HG03460 (cell line): ENCODE measurements at regions not wholly inside any gene's neighbourhood (a gene's known extent, or its start where the extent isn't known, plus 50 kb on each side); places are given as distances from the start of the nearest gene placed in this dataset.
"Not testable (repeated sequence)": the region's sequence is repeated elsewhere in the genome, so short reads cannot be mapped to it uniquely, and the experiment has no call there.

Experiments
- ATAC-seq: cut with Tn5 transposase; IDR thresholded peaks from one replicate; pipeline ENCODE4 v1.9.1; 2021; ENCODE audit not compliant: unreplicated experiment

DNA sequence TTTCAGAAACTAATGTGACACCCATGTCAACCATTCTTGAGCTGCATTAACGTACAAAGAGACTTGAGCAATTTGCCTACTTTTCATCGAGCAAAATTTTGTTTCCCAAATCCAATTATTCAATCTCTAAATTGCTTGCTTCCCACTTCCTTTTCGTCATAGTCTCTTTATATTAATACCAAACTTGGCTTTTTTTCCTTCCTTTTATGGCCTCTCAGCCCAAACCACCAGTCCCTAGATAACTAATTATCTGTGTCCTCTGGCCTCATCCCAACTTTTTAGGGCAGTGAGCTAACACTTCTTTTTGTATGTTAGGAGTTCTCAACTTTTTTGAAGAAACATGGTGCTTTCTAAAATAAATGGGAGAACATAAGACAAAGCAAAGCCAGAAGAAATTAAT, 155.5 kb upstream of the S1PR3 start:
- no peak for ATAC-seq

- ATAC-seq = no peak
Observed at GRCh38 chr9:88837731-88838130, 153.5 kb upstream of the S1PR3 start.

GRCh38 chr9:88849878-88850277, 141.4 kb upstream of the S1PR3 start:
- not testable (repeated sequence) for ATAC-seq

GRCh38 chr9:88852794-88853193, 138.5 kb upstream of the S1PR3 start:
- ATAC-seq = no peak

DNA sequence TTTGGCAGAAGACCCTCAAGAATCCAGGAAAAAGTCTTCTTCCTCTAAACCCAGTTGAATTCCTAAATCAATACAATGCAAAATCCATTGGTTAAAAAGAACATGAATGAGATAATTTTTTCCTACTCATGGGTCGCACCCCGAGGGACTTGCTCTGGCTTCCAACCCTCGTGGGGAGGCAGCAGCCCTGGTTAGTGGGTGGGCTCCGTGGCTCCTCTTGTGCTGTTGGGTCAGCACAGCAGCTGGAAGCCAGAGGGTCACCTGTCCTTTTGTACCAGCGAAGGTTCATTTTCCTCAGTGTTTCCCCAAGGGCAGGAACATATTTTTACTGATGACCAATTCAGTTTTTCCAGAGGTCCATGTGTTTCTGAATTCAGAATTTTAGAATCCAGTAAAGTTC, 120.6 kb upstream of the S1PR3 start:
- no peak for ATAC-seq

GRCh38 chr9:88871669-88872068, 119.6 kb upstream of the S1PR3 start:
- no peak for ATAC-seq

GRCh38 chr9:88872192-88872946, 118.9 kb upstream of the S1PR3 start:
- ATAC-seq = no peak

GRCh38 chr9:88873635-88874034, 117.6 kb upstream of the S1PR3 start:
- ATAC-seq = no peak

DNA sequence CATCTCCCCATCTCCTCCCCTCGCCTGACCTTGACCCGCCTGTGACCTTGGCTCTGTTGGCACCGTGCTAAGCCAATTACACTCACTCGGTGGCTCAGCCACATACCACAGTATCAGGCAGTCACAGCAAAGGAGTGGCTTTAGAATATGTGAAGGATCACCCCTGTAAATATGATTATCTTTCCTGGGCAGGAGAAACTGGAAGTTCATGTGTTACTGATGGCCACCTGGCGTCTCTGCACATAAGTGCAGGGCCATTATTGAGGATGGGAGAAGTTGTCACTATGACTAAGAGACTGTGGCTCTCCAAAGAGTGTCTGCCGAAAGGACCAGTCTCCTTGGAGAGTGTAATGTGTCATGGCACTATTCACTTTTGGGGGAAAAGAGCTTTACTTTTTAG, 116.9 kb upstream of the S1PR3 start:
- no peak for ATAC-seq

DNA sequence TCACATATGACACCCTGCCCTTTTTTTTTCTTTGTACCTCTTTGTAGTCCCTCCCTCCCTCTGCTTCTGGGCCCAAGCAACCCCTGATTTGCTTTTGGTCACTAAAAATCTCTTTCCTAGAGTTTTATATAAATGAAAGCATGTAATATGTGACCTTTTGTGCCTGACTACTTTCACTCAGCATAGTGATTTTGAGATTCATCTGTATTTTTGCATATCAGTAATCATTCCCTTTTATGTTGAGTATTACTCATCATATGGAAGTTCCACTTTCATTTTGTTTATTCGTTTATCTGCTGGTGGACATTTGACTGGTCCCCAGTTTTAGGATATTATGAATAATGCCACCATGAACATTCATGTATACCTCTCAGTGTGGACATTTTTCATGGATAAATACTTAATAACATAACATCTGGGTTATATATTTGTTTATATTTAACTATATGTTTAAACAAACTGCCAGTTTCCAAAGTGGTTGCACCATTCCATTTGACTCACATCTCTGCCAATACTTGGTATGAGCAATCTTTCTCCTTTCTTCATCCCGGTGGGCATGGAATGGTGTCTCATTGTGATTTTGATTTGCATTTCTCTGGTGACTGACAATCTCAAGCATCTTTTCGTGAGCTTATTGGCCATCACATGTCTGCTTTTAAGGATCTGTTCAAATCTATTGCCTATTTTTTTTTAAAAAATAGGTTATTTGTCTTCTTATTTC, 115.7 kb upstream of the S1PR3 start:
- ATAC-seq = no peak

DNA sequence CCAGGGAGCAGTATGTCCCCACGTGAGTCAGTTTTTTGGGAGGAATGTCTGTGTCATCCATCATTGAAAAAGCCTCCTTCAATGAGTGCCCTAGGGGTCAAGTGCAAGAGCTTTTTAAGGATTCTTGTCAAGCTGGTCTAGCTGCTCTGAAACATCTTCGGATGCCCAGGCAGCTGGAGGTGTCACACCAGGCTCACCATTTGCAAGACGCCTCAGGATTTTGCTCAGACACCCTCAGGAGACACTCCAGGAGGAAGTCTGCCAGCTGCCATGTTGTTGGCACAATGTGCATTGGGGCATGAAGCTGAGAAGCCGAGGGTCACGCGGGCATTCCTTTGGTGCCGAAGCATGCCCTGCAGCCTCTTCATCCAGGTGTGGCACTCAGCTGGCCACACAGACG, 111.1 kb upstream of the S1PR3 start:
- no peak for ATAC-seq

DNA sequence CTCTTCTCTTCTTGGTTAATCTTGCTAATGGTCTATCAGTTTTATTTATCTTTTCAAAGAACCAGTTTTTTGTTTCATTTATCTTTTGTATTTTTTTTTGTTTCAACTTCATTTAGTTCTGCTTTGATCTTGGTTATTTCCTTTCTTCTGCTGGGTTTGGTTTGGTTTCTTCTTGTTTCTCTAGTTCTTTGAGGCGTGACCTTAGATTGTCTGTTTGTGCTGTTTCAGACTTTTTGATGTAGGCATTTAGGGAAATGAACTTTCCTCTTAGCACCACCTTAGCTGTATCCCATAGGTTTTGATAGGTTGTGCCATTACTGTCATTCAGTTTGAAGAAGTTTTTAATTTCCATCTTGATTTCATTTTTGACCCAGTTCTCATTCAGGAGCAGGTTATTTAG, 107.0 kb upstream of the S1PR3 start:
- not testable (repeated sequence) for ATAC-seq

GRCh38 chr9:88886762-88887161, 104.5 kb upstream of the S1PR3 start:
- ATAC-seq = not testable (repeated sequence)

DNA sequence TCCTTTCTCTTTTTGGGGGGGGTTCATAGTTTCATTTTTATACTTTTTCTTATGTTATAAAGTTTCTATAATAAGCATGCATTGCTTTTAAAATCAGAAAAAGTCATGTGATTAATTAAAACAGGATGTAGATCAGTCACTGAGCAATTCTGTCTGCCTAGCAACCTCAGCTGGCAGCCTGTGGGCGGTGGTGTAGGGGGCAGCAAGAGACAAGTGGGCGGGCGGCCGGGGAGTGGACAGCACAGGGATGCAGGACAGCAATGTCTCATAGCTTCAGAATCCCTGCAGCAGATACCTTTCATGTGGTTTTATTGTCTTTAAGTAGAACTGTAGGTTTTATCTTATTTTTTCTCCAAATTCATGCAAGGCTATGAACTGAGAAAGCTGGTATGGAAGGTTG, 101.9 kb upstream of the S1PR3 start:
- ATAC-seq = no peak

- no peak for ATAC-seq
Observed at GRCh38 chr9:88890546-88890945, 100.7 kb upstream of the S1PR3 start.

- no peak for ATAC-seq
Observed at GRCh38 chr9:88891040-88891439, 100.2 kb upstream of the S1PR3 start.

- ATAC-seq = no peak
Observed at GRCh38 chr9:88892724-88893123, 98.5 kb upstream of the S1PR3 start.

DNA sequence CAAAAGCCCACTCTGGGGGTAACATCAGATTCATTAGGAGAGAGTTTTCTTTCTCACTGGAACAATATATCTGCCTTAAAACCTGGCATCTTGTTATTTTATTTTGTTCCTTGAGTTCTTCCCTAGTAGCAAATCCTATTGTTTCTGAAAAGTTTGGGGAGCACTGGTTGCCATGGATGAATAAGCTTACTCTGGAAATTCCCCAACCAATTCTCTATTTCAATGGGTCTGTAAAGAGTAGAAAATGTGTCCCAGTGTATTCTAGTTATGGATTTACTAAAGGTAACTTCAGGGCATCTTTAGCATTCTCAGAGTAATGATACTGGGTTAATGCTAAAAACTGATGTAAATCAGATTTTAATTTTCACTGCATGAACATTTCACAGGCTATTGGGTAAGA, 94.2 kb upstream of the S1PR3 start:
- ATAC-seq = no peak

DNA sequence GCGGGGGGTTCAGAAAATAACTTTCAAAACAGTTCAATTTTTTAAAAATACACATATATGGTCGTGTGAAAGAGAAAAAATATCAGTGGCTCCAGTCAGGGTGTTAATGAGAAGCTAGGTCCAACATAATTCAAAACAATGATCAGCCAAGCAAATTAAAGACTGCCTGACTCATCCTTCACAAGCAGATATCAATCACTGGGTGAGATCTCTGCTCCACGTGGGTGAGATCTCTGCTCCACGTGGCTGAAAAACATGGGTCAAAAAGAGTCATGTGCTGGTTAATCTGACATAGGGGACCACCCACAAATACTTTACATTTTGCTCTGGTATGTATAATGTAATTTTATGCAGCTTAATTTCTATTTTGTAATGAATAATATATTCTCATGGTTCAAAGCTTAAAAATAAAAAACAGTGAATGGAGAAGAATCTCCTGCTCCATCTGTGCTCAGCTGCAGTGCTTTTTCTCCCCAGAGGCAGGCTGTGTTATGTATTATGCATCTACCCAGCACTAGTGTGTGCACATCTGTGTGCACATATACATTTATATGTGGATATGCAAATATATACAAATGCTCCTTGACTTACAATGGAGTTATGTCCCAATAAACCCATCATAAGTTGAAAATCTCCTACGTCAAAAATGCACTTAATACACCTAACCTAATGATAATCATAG, 93.1 kb upstream of the S1PR3 start:
- no peak for ATAC-seq

- no peak for ATAC-seq
Observed at GRCh38 chr9:88905506-88905905, 85.8 kb upstream of the S1PR3 start.

GRCh38 chr9:88915916-88916315, 75.4 kb upstream of the S1PR3 start:
- ATAC-seq = no peak

DNA sequence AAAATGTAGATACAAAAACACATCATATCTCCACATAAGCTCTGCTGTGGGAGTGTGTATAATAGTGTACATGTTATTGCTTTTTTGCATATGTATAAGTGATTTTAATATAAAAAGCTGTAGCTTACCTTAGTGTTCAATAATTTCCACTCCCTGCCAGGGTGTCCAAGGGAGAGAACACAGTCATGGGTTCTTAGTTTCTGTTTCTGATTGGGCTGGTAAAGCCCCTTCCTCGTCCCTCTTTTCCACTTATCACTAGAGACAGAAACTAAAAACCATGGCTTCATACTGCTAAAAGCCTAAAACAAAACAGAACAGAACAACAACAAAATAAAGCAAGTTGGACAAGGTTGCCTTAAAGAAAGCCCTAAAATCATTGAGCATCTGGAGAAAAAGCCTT, 74.4 kb upstream of the S1PR3 start:
- ATAC-seq = no peak
